GM23248 (cell line): ENCODE measurements at regions not wholly inside any gene's neighbourhood (a gene's known extent, or its start where the extent isn't known, plus 50 kb on each side); places are given as distances from the start of the nearest gene placed in this dataset.

Source experiments
- DNase-seq: peaks from one replicate; pipeline ENCODE4 v3.0.0-alpha.2; 2015
- H2AFZ ChIP-seq: fragments of 200-600 bp; sonication (generic); 2 replicates; pipeline ENCODE4 v1.6.1; 2016; ENCODE audit warnings: antibody characterized with exemption
- H3F3A ChIP-seq: fragments of 200-600 bp; sonication (generic); 2 replicates; pipeline ENCODE4 v1.6.1; 2016; ENCODE audit warnings: mild to moderate bottlenecking, antibody characterized with exemption, mixed run types; ENCODE audit not compliant: insufficient read depth
- H3K27ac ChIP-seq: fragments of 200-600 bp; sonication (generic); 2 replicates; pipeline ENCODE4 v1.5.1; 2016; ENCODE audit warnings: mild to moderate bottlenecking
- H3K27me3 ChIP-seq: fragments of 200-600 bp; sonication (generic); replicated peaks from 2 replicates; pipeline ENCODE4 v1.6.1; 2016; ENCODE audit warnings: mild to moderate bottlenecking; ENCODE audit not compliant: insufficient read depth
- H3K36me3 ChIP-seq: fragments of 200-600 bp; sonication (generic); 2 replicates; pipeline ENCODE4 v1.6.1; 2016; ENCODE audit warnings: low read depth, mild to moderate bottlenecking
- H3K4me1 ChIP-seq: fragments of 200-600 bp; sonication (generic); 2 replicates; pipeline ENCODE4 v1.6.1; 2016; ENCODE audit warnings: mild to moderate bottlenecking; ENCODE audit not compliant: insufficient read depth
- H3K4me2 ChIP-seq: fragments of 200-600 bp; sonication (generic); one replicate; pipeline ENCODE4 v1.6.1; 2016; ENCODE audit warnings: mild to moderate bottlenecking; ENCODE audit not compliant: unreplicated experiment
- H3K4me3 ChIP-seq: fragments of 200-600 bp; sonication (generic); 2 replicates; pipeline ENCODE4 v1.5.1; 2016; ENCODE audit warnings: mild to moderate bottlenecking
- H3K79me2 ChIP-seq: fragments of 200-600 bp; sonication (generic); 2 replicates; pipeline ENCODE4 v1.6.1; 2016; ENCODE audit warnings: mild to moderate bottlenecking; ENCODE audit not compliant: insufficient read depth
- H3K9ac ChIP-seq: fragments of 200-600 bp; sonication (generic); 2 replicates; pipeline ENCODE4 v1.6.1; 2016; ENCODE audit warnings: mild to moderate bottlenecking
- H3K9me2 ChIP-seq: fragments of 200-600 bp; sonication (generic); 2 replicates; pipeline ENCODE4 v1.6.1; 2016; ENCODE audit warnings: mixed run types, mild to moderate bottlenecking, moderate library complexity; ENCODE audit not compliant: insufficient read depth
- H3K9me3 ChIP-seq: fragments of 200-600 bp; sonication (generic); one replicate; pipeline ENCODE4 v1.6.1; 2017; ENCODE audit warnings: low read depth
- H4K20me1 ChIP-seq: fragments of 200-600 bp; sonication (generic); 2 replicates; pipeline ENCODE4 v1.6.0; 2016; ENCODE audit not compliant: insufficient read depth
- EZH2 ChIP-seq: fragments of 200-600 bp; sonication (generic); IDR thresholded peaks from 2 replicates; pipeline ENCODE4 v1.6.1; 2018; ENCODE audit warnings: antibody characterized with exemption, mild to moderate bottlenecking; ENCODE audit not compliant: insufficient read depth, poor library complexity, severe bottlenecking
- EZH2phosphoT487 ChIP-seq: fragments of 200-600 bp; sonication (generic); IDR thresholded peaks from 2 replicates; pipeline ENCODE4 v1.6.1; 2018; ENCODE audit warnings: antibody characterized with exemption, moderate library complexity, mild to moderate bottlenecking, low read depth; ENCODE audit not compliant: insufficient read depth
- WGBS, 2 experiments: methylation state at CpG; one replicate each; pipeline ENCODE4 v1.1.6; 2015 to 2017; ENCODE audit warnings: low lambda C conversion rate in 2 of 2, low coverage in 1 of 2; ENCODE audit errors: missing lambda C conversion rate in 2 of 2; 5-methylcytosine and 5-hydroxymethylcytosine counted together
- in situ Hi-C: fragments of 300-500 bp; cut with MboI; formaldehyde crosslinking; loops from 2 replicates; pipeline ENCODE4 v1.15.0; 2020

GRCh38 chr18:41879256-41879655, 75.8 kb upstream of the PIK3C3 start:
- H3K27ac ChIP-seq = no peak overlapping the region
- in situ Hi-C loops = no loop called here
- H3K9ac ChIP-seq = no peak overlapping the region
- no peaks in the 10 kb centered on the region; the same call in 1 of the 2 replicates for H3K9me2 ChIP-seq
- H3K27me3 ChIP-seq = no peaks in the 10 kb centered on the region
- peaks cover 16% of the 10 kb centered on the region; the same call in 1 of the 2 replicates for H3F3A ChIP-seq
- H3K9me3 ChIP-seq = no peaks in the 10 kb centered on the region
- DNase-seq = no peak
- H2AFZ ChIP-seq = no peak overlapping the region
- TF ChIP-seq EZH2 (no peak), EZH2phosphoT487 (no peak)
- 75 to 78% methylated on average over 3 of the region's 3 CpGs for WGBS, 2 experiments
- no peak overlapping the region for H3K4me2 ChIP-seq
- H3K36me3 ChIP-seq = no peaks in the 10 kb centered on the region
- H3K4me1 ChIP-seq = peaks cover 29% of the 10 kb centered on the region
- H3K79me2 ChIP-seq = no peaks in the 10 kb centered on the region
- H3K4me3 ChIP-seq = no peak overlapping the region
- H4K20me1 ChIP-seq = no peaks in the 10 kb centered on the region

- Histone ChIP-seq H3K27ac (peak overlapping the region; percentile 13; the same call in 1 of the 2 replicates), H3K9ac (no peak overlapping the region), H3K4me2 (peak overlapping the region; percentile 39), H3K36me3 (no peaks in the 10 kb centered on the region), H3K9me2 (no peaks in the 10 kb centered on the region), H3K4me1 (peaks cover 43% of the 10 kb centered on the region), H3F3A (peaks cover 13% of the 10 kb centered on the region; the same call in 1 of the 2 replicates), H3K79me2 (no peaks in the 10 kb centered on the region), H3K9me3 (no peaks in the 10 kb centered on the region), H3K27me3 (no peaks in the 10 kb centered on the region), H2AFZ (peak overlapping the region; percentile 57), H4K20me1 (no peaks in the 10 kb centered on the region), H3K4me3 (peak overlapping the region; percentile 34)
- DNase-seq = peak; percentile 67
- in situ Hi-C loops = no loop called here
- no peak for TF ChIP-seq EZH2
- no peak for TF ChIP-seq EZH2phosphoT487
- WGBS, 2 experiments = 41 to 42% methylated on average over 3 of the region's 3 CpGs
Measured at GRCh38 chr18:41875094-41875780, 79.8 kb upstream of the PIK3C3 start.

DNA sequence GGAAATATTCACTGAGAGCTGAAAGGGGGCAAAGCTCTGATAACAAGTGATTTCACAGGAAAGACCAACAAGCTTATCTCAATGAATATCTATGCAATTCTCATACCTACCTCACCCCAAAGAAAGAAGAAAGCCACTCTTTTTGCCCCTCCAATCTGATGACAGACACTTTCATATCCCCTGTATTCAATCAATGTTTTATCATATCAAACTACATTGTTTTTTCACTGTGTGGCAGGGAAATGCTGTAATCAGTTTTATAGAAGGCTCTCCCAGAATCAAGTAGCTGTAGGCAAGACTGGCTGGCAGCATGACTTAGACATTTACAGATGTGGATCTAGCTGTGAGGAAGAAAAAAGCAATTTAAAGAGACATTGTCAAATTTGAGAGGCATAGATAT, 81.3 kb upstream of the PIK3C3 start:
- H3K9me2 ChIP-seq = no peaks in the 10 kb centered on the region
- no peak overlapping the region for H3K9ac ChIP-seq
- no peak overlapping the region for H3K27ac ChIP-seq
- H3K4me2 ChIP-seq = no peak overlapping the region
- in situ Hi-C loops = no loop called here
- H3K4me1 ChIP-seq = peaks cover 43% of the 10 kb centered on the region
- no peak overlapping the region for H2AFZ ChIP-seq
- peaks cover 13% of the 10 kb centered on the region; the same call in 1 of the 2 replicates for H3F3A ChIP-seq
- no peaks in the 10 kb centered on the region for H3K79me2 ChIP-seq
- no peaks in the 10 kb centered on the region for H4K20me1 ChIP-seq
- no peaks in the 10 kb centered on the region for H3K9me3 ChIP-seq
- no peak overlapping the region for H3K4me3 ChIP-seq
- no peaks in the 10 kb centered on the region for H3K27me3 ChIP-seq
- H3K36me3 ChIP-seq = no peaks in the 10 kb centered on the region
- DNase-seq = no peak
- TF ChIP-seq EZH2 (no peak), EZH2phosphoT487 (no peak)

- Histone ChIP-seq H3K4me2 (no peak overlapping the region), H3K4me3 (no peak overlapping the region), H3K9me2 (no peaks in the 10 kb centered on the region), H3K9me3 (no peaks in the 10 kb centered on the region), H3F3A (peaks cover 13% of the 10 kb centered on the region; the same call in 1 of the 2 replicates), H3K4me1 (peaks cover 43% of the 10 kb centered on the region), H2AFZ (no peak overlapping the region), H3K79me2 (no peaks in the 10 kb centered on the region), H3K27me3 (no peaks in the 10 kb centered on the region), H3K36me3 (no peaks in the 10 kb centered on the region), H3K27ac (no peak overlapping the region), H3K9ac (no peak overlapping the region), H4K20me1 (no peaks in the 10 kb centered on the region)
- DNase-seq = no peak
- TF ChIP-seq EZH2 (no peak), EZH2phosphoT487 (no peak)
- in situ Hi-C loops = no loop called here
Measured at GRCh38 chr18:41872206-41872605, 82.8 kb upstream of the PIK3C3 start.
